PFSK-1 (cell line): ENCODE measurements at regions not wholly inside any gene's neighbourhood (a gene's known extent, or its start where the extent isn't known, plus 50 kb on each side); places are given as distances from the start of the nearest gene placed in this dataset.

ENCODE experiments used
- FOXP2 ChIP-seq: optimal IDR thresholded peaks from 2 replicates; pipeline ENCODE3; 2011; ENCODE audit warnings: borderline replicate concordance, control low read depth, inconsistent platforms; ENCODE audit not compliant: insufficient read depth; ENCODE audit errors: extremely low read length, extremely low read depth
- POLR2AphosphoS5 ChIP-seq: IDR thresholded peaks from 2 replicates; pipeline ENCODE4 v1.6.1; 2012; ENCODE audit warnings: low read depth, mild to moderate bottlenecking, control low read depth, low read length, moderate library complexity
- SIN3A ChIP-seq: IDR thresholded peaks from 2 replicates; pipeline ENCODE4 v1.6.1; 2012; ENCODE audit warnings: mild to moderate bottlenecking, low read length, moderate library complexity, borderline replicate concordance; ENCODE audit not compliant: insufficient read depth
- TAF1 ChIP-seq: IDR thresholded peaks from 2 replicates; pipeline ENCODE4 v1.6.1; 2012; ENCODE audit warnings: low read length, control low read depth, borderline replicate concordance; ENCODE audit not compliant: insufficient read depth
- TF ChIP-seq, protein P1 (sequence below), 2 experiments: IDR thresholded peaks; 2 replicates each; pipeline versions ENCODE4 v1.6.1 to v1.8.0; 2011 to 2012; ENCODE audit warnings: low read depth in 2 of 2, low read length in 2 of 2, control low read depth in 1 of 2, inconsistent platforms in 1 of 2, mild to moderate bottlenecking in 1 of 2, moderate library complexity in 1 of 2; ENCODE audit not compliant: insufficient read depth in 1 of 2

DNA sequence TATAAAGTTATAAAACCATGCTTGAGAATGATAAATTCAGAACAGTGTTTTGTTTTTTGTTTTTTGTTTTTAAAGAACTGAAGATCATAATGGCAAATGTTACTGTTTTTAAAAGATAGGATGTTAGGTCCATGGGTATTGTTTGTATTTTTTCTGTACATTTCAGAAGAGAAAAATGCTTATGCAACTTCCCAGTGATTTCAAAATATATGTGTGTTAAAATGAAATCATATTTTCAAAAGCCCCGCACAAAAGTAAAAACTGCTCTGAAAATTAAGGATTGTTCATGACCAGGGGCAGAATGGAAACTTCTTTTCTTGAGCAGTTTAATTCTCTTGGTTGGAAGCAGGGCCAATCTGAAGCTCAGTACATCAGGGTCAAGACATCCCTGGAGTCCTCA, 109.2 kb upstream of the SIRPG start:
- TF ChIP-seq SIN3A (no peak), TAF1 (no peak)

DNA sequence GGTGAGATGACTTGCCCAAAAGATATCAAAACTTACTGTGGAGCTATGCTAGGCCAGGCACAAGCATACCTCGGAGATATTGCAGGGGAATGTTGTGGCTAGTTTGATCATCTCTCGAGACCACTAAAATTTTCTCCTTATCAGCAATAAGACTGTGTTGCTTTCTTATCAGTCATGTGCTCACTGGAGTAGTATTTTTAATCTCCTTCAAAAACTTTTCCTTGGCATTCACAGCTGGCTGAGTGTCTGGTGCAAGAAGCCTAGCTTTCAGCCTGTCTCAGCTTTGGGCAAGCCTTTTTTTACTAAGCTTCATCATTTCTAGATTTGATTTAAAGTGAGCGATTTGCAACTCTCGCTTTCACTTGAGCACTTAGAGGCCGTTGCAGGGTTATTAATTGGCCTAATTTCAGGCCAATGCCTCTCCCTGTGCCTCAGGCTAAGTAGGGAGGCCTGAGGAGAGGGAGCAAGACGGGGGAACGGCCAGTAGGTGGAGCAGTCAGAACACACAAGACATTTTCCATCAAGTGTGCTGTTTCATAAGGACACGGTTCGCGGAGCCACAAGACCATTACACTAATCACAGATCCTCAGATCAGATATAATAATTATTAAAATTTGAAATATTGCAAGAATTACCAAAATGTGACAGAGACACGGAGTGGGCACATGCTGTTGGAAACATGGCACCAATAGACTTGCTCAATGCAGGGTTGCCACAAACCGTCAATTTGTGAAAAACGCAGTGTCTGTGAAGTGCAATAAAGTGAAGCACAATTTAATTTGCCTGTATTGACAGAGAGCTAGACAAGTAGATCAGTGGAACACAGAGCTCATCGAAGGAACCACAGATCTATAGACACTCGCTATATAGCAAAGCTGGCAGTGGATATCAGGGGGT, 106.8 kb upstream of the SIRPG start:
- no peak for TF ChIP-seq FOXP2
- TF ChIP-seq POLR2AphosphoS5, result no peak
- TF ChIP-seq, protein P1, sequence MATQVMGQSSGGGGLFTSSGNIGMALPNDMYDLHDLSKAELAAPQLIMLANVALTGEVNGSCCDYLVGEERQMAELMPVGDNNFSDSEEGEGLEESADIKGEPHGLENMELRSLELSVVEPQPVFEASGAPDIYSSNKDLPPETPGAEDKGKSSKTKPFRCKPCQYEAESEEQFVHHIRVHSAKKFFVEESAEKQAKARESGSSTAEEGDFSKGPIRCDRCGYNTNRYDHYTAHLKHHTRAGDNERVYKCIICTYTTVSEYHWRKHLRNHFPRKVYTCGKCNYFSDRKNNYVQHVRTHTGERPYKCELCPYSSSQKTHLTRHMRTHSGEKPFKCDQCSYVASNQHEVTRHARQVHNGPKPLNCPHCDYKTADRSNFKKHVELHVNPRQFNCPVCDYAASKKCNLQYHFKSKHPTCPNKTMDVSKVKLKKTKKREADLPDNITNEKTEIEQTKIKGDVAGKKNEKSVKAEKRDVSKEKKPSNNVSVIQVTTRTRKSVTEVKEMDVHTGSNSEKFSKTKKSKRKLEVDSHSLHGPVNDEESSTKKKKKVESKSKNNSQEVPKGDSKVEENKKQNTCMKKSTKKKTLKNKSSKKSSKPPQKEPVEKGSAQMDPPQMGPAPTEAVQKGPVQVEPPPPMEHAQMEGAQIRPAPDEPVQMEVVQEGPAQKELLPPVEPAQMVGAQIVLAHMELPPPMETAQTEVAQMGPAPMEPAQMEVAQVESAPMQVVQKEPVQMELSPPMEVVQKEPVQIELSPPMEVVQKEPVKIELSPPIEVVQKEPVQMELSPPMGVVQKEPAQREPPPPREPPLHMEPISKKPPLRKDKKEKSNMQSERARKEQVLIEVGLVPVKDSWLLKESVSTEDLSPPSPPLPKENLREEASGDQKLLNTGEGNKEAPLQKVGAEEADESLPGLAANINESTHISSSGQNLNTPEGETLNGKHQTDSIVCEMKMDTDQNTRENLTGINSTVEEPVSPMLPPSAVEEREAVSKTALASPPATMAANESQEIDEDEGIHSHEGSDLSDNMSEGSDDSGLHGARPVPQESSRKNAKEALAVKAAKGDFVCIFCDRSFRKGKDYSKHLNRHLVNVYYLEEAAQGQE (IDR thresholded peaks at IDR 0.05; ENCODE audit: insufficient read depth in 1 of 2, low read depth in 2 of 2, low read length in 2 of 2), result no peak
- TF ChIP-seq TAF1, result no peak
- no peak for TF ChIP-seq SIN3A

DNA sequence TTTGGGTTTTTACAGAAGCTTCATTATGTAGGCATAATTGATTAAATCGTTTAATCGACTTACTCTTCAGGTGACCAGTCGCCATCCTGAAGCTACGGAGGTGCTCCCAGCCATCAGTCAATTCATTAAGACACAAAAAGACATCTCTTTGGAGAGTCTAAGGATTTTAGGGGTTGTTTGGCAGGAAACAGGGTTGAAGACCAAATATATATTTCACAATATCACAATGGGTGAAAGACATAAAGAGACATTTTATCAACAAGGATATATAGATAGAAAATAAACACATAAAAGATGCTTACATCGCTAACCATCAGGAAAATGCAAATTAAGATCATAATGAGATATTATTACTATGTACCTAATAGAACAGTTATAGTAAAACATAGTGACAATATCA, 104.0 kb upstream of the SIRPG start:
- TF ChIP-seq SIN3A (no peak), POLR2AphosphoS5 (no peak), TAF1 (no peak), FOXP2 (no peak)
- TF ChIP-seq, protein P1 (IDR thresholded peaks at IDR 0.05; ENCODE audit: insufficient read depth in 1 of 2, low read depth in 2 of 2, low read length in 2 of 2), result no peak

DNA sequence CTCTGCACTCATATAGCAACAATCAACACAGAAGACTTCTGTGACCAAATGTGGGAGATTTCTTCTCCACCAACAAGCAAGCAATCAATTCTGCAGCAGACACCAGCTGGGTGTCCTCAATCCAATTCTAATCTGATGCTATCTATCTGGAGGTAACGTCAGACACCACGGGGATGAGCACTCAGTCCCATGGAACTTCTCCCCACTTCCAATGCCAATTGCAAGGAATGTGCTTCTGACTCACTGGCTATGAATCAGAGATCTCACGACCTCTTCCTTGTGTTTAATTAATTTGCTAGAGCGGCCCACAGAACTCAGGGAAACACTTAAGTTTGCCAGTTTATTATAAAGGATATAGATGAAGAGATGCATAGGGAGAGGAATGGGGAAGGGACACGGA, 103.5 kb upstream of the SIRPG start:
- no peak for TF ChIP-seq POLR2AphosphoS5
- TF ChIP-seq SIN3A, result no peak
- TF ChIP-seq, protein P1 (IDR thresholded peaks at IDR 0.05; ENCODE audit: insufficient read depth in 1 of 2, low read depth in 2 of 2, low read length in 2 of 2), result no peak
- TF ChIP-seq TAF1, result no peak
- TF ChIP-seq FOXP2, result no peak

DNA sequence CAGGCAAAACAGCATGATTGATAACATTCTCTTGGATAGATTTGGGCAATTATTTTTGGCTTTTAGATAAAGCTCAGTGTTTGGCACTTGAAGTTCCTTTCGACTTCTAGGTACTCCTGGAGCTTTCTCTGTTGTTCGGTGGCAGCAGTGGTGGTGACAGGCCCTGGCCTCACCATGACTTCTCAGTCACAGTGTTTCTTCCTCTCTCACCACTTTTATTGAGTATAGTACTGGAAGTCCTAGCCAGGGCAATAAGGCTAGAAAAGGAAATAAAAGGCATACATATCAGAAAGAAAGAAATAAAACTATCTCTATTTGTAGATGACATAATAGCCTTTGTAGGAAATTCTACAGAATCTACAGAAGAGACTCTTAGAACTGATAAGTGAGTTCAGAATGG, 101.2 kb upstream of the SIRPG start:
- TF ChIP-seq TAF1 (no peak), SIN3A (no peak), FOXP2 (no peak), POLR2AphosphoS5 (no peak)
- TF ChIP-seq, protein P1 (IDR thresholded peaks at IDR 0.05; ENCODE audit: insufficient read depth in 1 of 2, low read depth in 2 of 2, low read length in 2 of 2), result no peak
